RPMI8226 (cell line): ENCODE measurements at regions not wholly inside any gene's neighbourhood (a gene's known extent, or its start where the extent isn't known, plus 50 kb on each side); places are given as distances from the start of the nearest gene placed in this dataset.

Experiments used
- DNase-seq: peaks from one replicate; pipeline ENCODE4 v3.0.0-alpha.2; 2015

GRCh38 chr20:57908704-57909630 is 199.2 kb upstream of the PMEPA1 start:
- DNase-seq: no peak

- DNase-seq: no peak
Observed at GRCh38 chr20:57908226-57908625, 198.4 kb upstream of the PMEPA1 start.

- no peak for DNase-seq
Observed at GRCh38 chr20:57907131-57908000, 197.6 kb upstream of the PMEPA1 start.

GRCh38 chr20:57905448-57905847 is 195.6 kb upstream of the PMEPA1 start:
- no peak for DNase-seq

- no peak for DNase-seq
Observed at GRCh38 chr20:57904314-57905105, 194.7 kb upstream of the PMEPA1 start.

- DNase-seq: peak; percentile 15
Observed at GRCh38 chr20:57902473-57902872, 192.7 kb upstream of the PMEPA1 start.

- DNase-seq: no peak
Observed at GRCh38 chr20:57901526-57901925, 191.7 kb upstream of the PMEPA1 start.

GRCh38 chr20:57900226-57900905 is 190.6 kb upstream of the PMEPA1 start:
- DNase-seq: no peak

- no peak for DNase-seq
Observed at GRCh38 chr20:57899554-57899953, 189.7 kb upstream of the PMEPA1 start.

- no peak for DNase-seq
Observed at GRCh38 chr20:57898332-57898731, 188.5 kb upstream of the PMEPA1 start.

- no peak for DNase-seq
Observed at GRCh38 chr20:57897891-57898290, 188.1 kb upstream of the PMEPA1 start.

- DNase-seq: no peak
Observed at GRCh38 chr20:57897156-57897874, 187.5 kb upstream of the PMEPA1 start.

- no peak for DNase-seq
Observed at GRCh38 chr20:57896563-57896962, 186.7 kb upstream of the PMEPA1 start.

- DNase-seq: no peak
Observed at GRCh38 chr20:57896017-57896416, 186.2 kb upstream of the PMEPA1 start.

GRCh38 chr20:57895161-57895855 is 185.5 kb upstream of the PMEPA1 start:
- DNase-seq: no peak

GRCh38 chr20:57894522-57894921 is 184.7 kb upstream of the PMEPA1 start:
- DNase-seq: no peak

GRCh38 chr20:57894096-57894495 is 184.3 kb upstream of the PMEPA1 start:
- DNase-seq: no peak

GRCh38 chr20:57893366-57893999 is 183.7 kb upstream of the PMEPA1 start:
- no peak for DNase-seq

- DNase-seq: no peak
Observed at GRCh38 chr20:57892471-57892870, 182.7 kb upstream of the PMEPA1 start.

- DNase-seq: no peak
Observed at GRCh38 chr20:57891014-57891413, 181.2 kb upstream of the PMEPA1 start.
